NB4 (cell line): ENCODE measurements at regions not wholly inside any gene's neighbourhood (a gene's known extent, or its start where the extent isn't known, plus 50 kb on each side); places are given as distances from the start of the nearest gene placed in this dataset.

Experiments used
- DNase-seq: peaks from one replicate; pipeline ENCODE4 v3.0.0; 2010; ENCODE audit warnings: low read depth
- H3K4me3 ChIP-seq: one replicate; pipeline ENCODE4 v1.5.1; 2011; ENCODE audit warnings: mild to moderate bottlenecking, low read depth, low read length, moderate library complexity
- MYC ChIP-seq: IDR thresholded peaks from 2 replicates; pipeline ENCODE4 v1.6.1; 2011; ENCODE audit warnings: low read depth, low read length
- POLR2A ChIP-seq: IDR thresholded peaks from 2 replicates; pipeline ENCODE4 v1.6.1; 2011; ENCODE audit warnings: mild to moderate bottlenecking; ENCODE audit not compliant: insufficient read length; ENCODE audit errors: extremely low read depth
- TF ChIP-seq, protein P1 (sequence below): IDR thresholded peaks from 2 replicates; pipeline ENCODE4 v1.6.1; 2011; ENCODE audit warnings: low read depth, low read length
- TF ChIP-seq, protein P2 (sequence below): IDR thresholded peaks from one replicate; pipeline ENCODE4 v1.5.1; 2012; ENCODE audit warnings: low read depth, low read length

DNA sequence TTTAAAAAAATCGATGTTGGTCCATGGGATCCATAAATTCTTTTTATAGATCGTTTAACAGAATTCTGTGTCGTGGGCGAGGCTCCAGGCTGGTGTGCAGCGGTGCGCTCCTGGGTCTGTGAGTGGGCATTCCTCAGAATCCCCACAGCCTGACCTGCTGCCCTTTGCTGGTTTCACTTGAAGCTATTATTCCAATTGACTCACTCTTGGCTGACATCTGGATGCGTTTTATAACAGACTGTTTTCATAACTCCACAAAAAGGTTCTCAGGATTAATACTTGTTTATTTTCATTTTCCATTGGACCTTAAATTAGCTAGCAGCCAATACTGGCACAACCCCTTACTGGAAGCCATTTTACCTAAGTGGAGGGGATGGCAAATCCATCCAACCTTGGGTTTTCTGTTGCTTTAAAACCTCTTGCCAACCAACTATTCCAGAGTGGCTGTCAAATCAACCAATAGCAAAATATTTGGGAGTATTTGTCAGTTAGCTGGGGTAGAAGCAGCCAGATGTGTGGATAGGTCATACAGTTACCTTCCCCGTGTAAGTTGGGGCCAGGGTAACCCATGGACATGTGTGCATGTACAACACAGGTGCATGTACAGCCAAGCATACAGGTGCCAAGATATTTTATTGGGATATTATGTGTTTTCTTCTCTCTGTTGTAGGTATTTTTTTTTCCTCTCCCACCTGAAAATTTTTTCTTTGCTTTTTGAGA is 160.7 kb upstream of the ZNF32 start:
- TF ChIP-seq MYC (no peak), POLR2A (no peak)
- TF ChIP-seq, protein P1, sequence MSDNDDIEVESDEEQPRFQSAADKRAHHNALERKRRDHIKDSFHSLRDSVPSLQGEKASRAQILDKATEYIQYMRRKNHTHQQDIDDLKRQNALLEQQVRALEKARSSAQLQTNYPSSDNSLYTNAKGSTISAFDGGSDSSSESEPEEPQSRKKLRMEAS: no peak
- TF ChIP-seq, protein P2, sequence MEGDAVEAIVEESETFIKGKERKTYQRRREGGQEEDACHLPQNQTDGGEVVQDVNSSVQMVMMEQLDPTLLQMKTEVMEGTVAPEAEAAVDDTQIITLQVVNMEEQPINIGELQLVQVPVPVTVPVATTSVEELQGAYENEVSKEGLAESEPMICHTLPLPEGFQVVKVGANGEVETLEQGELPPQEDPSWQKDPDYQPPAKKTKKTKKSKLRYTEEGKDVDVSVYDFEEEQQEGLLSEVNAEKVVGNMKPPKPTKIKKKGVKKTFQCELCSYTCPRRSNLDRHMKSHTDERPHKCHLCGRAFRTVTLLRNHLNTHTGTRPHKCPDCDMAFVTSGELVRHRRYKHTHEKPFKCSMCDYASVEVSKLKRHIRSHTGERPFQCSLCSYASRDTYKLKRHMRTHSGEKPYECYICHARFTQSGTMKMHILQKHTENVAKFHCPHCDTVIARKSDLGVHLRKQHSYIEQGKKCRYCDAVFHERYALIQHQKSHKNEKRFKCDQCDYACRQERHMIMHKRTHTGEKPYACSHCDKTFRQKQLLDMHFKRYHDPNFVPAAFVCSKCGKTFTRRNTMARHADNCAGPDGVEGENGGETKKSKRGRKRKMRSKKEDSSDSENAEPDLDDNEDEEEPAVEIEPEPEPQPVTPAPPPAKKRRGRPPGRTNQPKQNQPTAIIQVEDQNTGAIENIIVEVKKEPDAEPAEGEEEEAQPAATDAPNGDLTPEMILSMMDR: no peak
- H3K4me3 ChIP-seq: no peak overlapping the region
- no peak for DNase-seq

DNA sequence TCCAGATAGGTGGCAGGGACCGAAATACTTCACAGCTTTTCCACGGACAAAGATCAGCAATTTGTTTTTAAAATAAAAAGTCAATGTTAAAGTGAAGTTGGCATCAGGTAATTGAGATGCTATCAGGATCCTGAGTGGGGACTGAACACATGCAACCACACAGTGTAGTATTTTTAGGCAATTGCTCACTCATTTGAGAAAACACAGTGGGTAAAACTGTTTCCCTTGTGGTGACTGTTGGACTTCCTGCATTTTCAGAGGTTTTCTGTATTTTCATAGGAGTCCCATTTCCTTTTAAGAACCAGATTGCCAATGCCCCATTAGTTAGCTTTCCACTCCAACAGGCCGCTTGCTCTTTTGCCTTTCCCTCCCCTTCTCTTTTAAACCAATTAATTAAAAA is 159.5 kb upstream of the ZNF32 start:
- peak; percentile 48 for DNase-seq
- TF ChIP-seq MYC: no peak
- TF ChIP-seq, protein P2: no peak
- no peak overlapping the region for H3K4me3 ChIP-seq

DNA sequence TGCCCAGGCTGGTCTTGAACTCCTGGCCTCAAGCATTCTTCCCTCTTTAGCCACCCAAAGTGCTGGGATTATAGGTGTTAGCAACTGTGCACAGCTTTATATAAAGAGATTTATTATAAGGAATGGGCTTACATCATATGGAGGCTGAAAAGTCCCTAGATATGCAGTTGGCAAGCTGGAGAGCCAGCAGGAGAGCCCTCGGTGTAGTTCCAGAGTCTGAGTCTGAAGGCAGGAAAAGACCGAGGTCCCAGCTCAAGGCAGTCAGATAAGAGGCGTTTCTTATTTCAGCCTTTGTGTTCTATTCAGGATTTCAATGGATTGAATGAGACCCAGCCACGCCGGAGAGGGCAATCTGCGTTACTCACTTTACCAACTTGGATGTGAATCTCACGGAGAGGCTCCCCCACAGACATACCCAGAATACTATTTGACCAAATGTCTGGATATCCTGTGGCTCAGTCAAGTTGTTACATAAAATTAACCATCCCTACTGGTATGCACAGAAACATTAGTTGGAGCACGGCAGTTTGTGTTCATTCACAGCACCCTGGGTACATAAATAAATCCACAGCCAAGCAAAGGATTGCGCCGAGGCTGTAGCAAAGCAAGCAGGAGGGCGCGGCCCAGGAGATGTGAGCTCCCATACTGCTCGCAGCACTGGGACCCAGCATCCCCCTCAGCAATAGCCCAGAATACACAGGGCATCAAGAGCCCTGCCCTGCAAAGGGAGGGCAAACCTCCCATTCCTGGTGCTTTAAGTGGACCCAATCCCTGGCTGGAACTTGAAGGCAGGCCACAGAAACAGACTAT is 158.4 kb upstream of the ZNF32 start:
- H3K4me3 ChIP-seq: no peak overlapping the region
- TF ChIP-seq POLR2A (no peak), MYC (no peak)
- TF ChIP-seq, protein P1: no peak
- TF ChIP-seq, protein P2: no peak
- DNase-seq: no peak

DNA sequence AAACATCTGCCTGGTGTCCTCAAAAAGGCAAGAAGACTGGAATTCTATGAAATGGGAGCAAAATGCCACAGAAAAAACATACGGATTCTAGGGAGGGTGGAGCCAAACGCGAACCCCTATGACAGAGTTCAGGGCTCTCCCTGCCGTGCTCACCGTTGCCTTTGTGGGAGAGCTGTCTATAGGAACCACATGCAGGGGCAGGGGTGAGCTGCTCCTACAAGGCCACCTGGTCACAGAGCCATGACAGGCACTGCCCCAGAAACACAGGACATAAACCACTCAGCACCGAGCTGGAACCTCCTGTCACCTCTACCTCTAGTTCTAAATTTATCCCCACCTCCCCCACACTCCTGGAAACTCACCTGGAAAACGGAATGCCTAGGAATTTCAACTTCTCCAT is 155.1 kb upstream of the ZNF32 start:
- no peak overlapping the region for H3K4me3 ChIP-seq
- TF ChIP-seq, protein P2: no peak
- TF ChIP-seq MYC: no peak
- TF ChIP-seq, protein P1: no peak
- TF ChIP-seq POLR2A: no peak
- DNase-seq: no peak

DNA sequence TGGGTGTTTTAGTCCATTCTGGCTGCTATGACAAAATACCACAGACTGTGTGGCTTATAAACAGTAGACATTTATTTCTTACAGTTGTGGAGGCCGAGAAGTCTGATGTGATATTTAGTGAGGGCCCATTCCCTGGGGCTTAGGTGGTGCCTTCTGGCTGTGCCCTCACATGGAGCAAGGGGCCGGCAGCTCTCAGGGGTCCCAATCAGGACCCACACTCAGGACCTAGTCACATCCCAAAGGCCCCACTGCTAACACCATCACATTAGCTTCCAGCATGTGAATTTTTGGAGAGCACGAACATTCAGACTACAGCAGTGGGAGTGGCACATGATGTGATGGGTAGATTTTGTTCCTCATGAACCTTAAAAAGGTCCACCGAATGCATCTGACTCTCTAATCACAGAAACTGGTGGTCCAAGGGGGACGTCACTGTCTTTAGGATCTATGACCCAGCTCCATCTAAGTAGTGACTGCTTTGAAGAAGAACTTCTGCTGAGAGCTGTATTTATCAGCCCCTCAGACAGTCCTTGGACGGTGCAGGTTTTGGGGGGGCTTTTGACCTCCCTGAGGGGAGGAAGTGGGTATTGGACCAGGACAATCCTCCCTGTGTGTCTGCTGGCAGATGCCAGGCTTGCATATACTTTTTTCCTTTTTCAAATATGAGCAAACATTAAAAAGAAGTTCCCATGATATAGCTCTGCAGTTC is 154.5 kb upstream of the ZNF32 start:
- H3K4me3 ChIP-seq: no peak overlapping the region
- no peak for DNase-seq
- no peak for TF ChIP-seq MYC
- no peak for TF ChIP-seq POLR2A
- TF ChIP-seq, protein P1: no peak
- TF ChIP-seq, protein P2: no peak
